ENCODE measurements at regions not wholly inside any gene's neighbourhood (a gene's known extent, or its start where the extent isn't known, plus 50 kb on each side); places are given as distances from the start of the nearest gene placed in this dataset.

DNA sequence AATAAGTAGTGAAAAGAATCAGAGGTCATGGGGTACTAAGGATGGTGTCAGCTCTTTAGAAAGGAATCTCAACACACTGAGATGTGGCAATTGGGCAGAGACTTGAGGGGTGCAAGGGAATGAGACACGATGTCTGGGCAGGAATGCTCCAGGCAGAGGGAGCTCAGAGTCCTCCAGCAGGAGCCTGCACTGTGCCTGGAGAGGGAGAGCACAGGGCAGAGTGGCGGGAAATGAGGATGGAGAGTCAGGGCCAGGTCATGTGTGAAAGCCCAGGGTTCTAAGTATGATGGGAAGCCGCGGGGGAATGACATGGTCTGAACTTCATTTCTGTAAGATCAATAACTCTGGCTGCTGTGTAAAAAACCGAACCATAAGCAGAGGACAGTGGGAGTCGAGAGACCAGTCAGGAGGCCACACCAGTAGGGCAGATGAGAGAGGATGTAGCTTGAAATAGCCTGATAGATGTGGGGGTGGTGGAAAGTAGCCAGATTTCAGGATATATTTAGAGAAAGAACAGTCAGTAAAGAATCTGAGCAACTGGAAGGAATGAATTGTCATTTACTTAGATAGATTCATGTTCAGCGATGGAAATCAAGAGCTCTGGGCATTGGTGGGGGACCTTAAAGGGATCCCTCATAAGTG is 133.4 kb upstream of the DTNBP1 start:
- ChIA-PET CTCF (interaction anchor here (1.2 kb wide), 1 partner anchor 185 kb away, joined by 4 read pairs; no protein-coding TSS in a partner anchor), POLR2A (no interaction called here)
- H3K27me3 Mint-ChIP-seq (ENCODE audit: insufficient read depth, unreplicated experiment): no peaks in the 10 kb centered on the region
- no peak overlapping the region for H3K27ac Mint-ChIP-seq (ENCODE audit: low read depth, unreplicated experiment)
- H3K4me1 Mint-ChIP-seq (ENCODE audit: insufficient read depth, unreplicated experiment): peaks cover 19% of the 10 kb centered on the region
- no peaks in the 10 kb centered on the region for H3K36me3 Mint-ChIP-seq (ENCODE audit: insufficient read depth, unreplicated experiment)
- H3K9me3 Mint-ChIP-seq (ENCODE audit: unreplicated experiment): peaks cover 17% of the 10 kb centered on the region
- H3K4me3 Mint-ChIP-seq (ENCODE audit: unreplicated experiment): no peak overlapping the region
- TF ChIP-seq, protein P1, sequence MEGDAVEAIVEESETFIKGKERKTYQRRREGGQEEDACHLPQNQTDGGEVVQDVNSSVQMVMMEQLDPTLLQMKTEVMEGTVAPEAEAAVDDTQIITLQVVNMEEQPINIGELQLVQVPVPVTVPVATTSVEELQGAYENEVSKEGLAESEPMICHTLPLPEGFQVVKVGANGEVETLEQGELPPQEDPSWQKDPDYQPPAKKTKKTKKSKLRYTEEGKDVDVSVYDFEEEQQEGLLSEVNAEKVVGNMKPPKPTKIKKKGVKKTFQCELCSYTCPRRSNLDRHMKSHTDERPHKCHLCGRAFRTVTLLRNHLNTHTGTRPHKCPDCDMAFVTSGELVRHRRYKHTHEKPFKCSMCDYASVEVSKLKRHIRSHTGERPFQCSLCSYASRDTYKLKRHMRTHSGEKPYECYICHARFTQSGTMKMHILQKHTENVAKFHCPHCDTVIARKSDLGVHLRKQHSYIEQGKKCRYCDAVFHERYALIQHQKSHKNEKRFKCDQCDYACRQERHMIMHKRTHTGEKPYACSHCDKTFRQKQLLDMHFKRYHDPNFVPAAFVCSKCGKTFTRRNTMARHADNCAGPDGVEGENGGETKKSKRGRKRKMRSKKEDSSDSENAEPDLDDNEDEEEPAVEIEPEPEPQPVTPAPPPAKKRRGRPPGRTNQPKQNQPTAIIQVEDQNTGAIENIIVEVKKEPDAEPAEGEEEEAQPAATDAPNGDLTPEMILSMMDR (IDR thresholded peaks at IDR 0.05; ENCODE audit: unreplicated experiment): no peak
- no peak for DNase-seq (ENCODE audit: unreplicated experiment)
- BruUV-seq (replicated peaks): no TSS peak
- intact Hi-C loops (cut with micrococcal nuclease): no loop called here

DNA sequence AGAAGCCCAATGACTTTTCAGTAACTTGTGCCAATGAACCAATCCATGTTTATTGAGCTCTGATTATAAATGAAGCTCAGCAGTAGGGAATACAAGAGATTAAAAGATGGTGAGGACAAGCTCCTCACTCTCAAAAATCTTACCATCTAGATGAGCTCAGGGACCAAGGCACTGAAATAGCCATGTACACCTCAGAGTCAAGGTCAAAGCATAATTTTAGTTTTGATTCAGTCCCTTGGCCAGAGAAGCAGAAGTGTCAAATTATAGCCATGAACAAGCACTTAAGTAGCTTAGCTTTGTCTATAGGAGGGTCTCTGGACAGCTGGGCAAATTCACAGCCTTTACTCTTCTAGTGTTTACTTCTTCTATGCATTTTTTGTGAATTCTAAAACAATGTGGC is 131.0 kb upstream of the DTNBP1 start:
- Mint-ChIP-seq H3K36me3 (ENCODE audit: insufficient read depth, unreplicated experiment) (no peaks in the 10 kb centered on the region), H3K27ac (ENCODE audit: low read depth, unreplicated experiment) (no peak overlapping the region), H3K27me3 (ENCODE audit: insufficient read depth, unreplicated experiment) (no peaks in the 10 kb centered on the region), H3K4me1 (ENCODE audit: insufficient read depth, unreplicated experiment) (peaks cover 19% of the 10 kb centered on the region), H3K4me3 (ENCODE audit: unreplicated experiment) (no peak overlapping the region), H3K9me3 (ENCODE audit: unreplicated experiment) (peaks cover 17% of the 10 kb centered on the region)
- TF ChIP-seq, protein P1 (IDR thresholded peaks at IDR 0.05; ENCODE audit: unreplicated experiment): no peak
- ChIA-PET CTCF (interaction anchor here (0.6 to 0.8 kb wide), 2 partner anchors 336 to 444 kb away, joined by 3 to 4 read pairs; partner anchors contain the start of gene GMPR), POLR2A (interaction anchor here (0.6 kb wide), 1 partner anchor 336 kb away, joined by 3 read pairs; no protein-coding TSS in a partner anchor)
- no TSS peak for BruUV-seq (replicated peaks)
- intact Hi-C loops (cut with micrococcal nuclease): no loop called here
- no peak for DNase-seq (ENCODE audit: unreplicated experiment)

DNA sequence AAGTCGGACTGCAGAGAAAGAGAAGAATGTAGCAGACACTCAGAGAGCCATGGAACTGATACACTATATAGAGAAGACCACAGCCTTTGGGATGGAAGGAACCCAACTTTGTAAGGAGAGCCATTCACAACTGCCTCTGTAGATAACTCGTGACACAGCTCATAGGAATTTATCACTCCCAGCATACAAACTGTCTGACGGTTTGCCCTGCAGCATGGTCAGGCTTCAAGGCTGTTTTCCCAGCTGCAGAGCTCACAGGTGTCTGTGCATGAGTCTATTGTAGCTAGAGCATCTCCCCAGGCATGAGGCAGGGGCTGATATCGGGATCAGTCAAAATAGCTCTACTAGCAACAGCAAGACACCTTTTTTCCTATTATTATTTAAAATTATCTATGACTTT is 130.5 kb upstream of the DTNBP1 start:
- H3K4me1 Mint-ChIP-seq (ENCODE audit: insufficient read depth, unreplicated experiment): peaks cover 19% of the 10 kb centered on the region
- peak; percentile 32 for DNase-seq (ENCODE audit: unreplicated experiment)
- POLR2A ChIA-PET: no interaction called here
- H3K36me3 Mint-ChIP-seq (ENCODE audit: insufficient read depth, unreplicated experiment): no peaks in the 10 kb centered on the region
- CTCF ChIA-PET: interaction anchor here (0.8 kb wide), 1 partner anchor 337 kb away, joined by 4 read pairs; no protein-coding TSS in a partner anchor
- H3K9me3 Mint-ChIP-seq (ENCODE audit: unreplicated experiment): peaks cover 11% of the 10 kb centered on the region
- intact Hi-C loops (cut with micrococcal nuclease): no loop called here
- no peak overlapping the region for H3K27ac Mint-ChIP-seq (ENCODE audit: low read depth, unreplicated experiment)
- no TSS peak for BruUV-seq (replicated peaks)
- TF ChIP-seq, protein P1 (IDR thresholded peaks at IDR 0.05; ENCODE audit: unreplicated experiment): no peak
- no peak overlapping the region for H3K4me3 Mint-ChIP-seq (ENCODE audit: unreplicated experiment)
- H3K27me3 Mint-ChIP-seq (ENCODE audit: insufficient read depth, unreplicated experiment): no peaks in the 10 kb centered on the region

DNA sequence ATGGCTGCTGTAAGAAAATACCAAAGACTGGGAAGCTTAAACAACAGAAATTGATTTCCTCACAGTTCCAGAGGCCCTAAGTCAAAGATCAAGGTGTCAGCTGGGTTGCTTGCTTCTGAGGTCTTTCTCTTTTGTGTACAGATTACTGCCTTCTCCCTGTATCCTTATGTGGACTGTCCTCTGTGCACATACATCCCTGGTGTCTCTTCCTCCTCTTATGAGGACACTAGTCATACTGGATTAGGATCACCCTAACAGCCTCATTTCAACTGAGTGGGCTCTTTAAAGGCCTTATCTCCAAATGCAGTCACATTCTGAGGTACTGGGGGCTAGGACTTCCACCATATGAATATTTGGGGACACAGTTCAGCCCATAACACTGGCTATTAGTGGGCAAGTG is 130.0 kb upstream of the DTNBP1 start:
- no peaks in the 10 kb centered on the region for H3K36me3 Mint-ChIP-seq (ENCODE audit: insufficient read depth, unreplicated experiment)
- DNase-seq (ENCODE audit: unreplicated experiment): no peak
- ChIA-PET POLR2A (no interaction called here), CTCF (no interaction called here)
- H3K27ac Mint-ChIP-seq (ENCODE audit: low read depth, unreplicated experiment): no peak overlapping the region
- H3K4me1 Mint-ChIP-seq (ENCODE audit: insufficient read depth, unreplicated experiment): peaks cover 19% of the 10 kb centered on the region
- BruUV-seq (replicated peaks): no TSS peak
- TF ChIP-seq, protein P1 (IDR thresholded peaks at IDR 0.05; ENCODE audit: unreplicated experiment): no peak
- peaks cover 9% of the 10 kb centered on the region for H3K9me3 Mint-ChIP-seq (ENCODE audit: unreplicated experiment)
- H3K4me3 Mint-ChIP-seq (ENCODE audit: unreplicated experiment): no peak overlapping the region
- intact Hi-C loops (cut with micrococcal nuclease): no loop called here
- no peaks in the 10 kb centered on the region for H3K27me3 Mint-ChIP-seq (ENCODE audit: insufficient read depth, unreplicated experiment)

All from MCF 10A (cell line).